ENCODE measurements at regions not wholly inside any gene's neighbourhood (a gene's known extent, or its start where the extent isn't known, plus 50 kb on each side); places are given as distances from the start of the nearest gene placed in this dataset.

DNA sequence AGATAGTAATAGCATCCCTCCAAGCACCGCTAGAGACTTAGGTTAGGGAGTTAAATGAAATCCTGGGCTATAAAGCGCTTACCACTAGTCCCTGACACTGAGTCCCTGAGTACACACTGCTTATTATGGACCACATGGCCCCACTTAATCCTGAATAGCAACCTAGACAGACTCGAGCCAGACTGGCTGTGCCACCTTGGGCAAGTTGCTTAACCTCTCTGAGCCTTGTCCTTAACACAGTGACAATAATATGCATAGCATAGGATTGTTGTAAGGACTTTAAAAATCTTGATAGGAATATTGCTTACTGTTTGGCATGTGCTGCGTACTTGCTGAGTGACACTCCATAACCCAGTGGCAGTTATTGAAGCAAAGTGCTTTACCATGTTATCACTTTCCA, 125.6 kb upstream of the SASH1 start:
- H3K36me3 ChIP-seq (ENCODE audit: control insufficient read depth, insufficient read depth, low read length): no peaks in the 10 kb centered on the region
- H3K4me3 ChIP-seq (ENCODE audit: low read depth, low read length): no peak overlapping the region
- no peaks in the 10 kb centered on the region for H3K27me3 ChIP-seq (ENCODE audit: control insufficient read depth, insufficient read depth, low read length)
- DNase-seq (ENCODE audit: low read depth): no peak
- no peak for FAIRE-seq
- TF ChIP-seq, protein P1, sequence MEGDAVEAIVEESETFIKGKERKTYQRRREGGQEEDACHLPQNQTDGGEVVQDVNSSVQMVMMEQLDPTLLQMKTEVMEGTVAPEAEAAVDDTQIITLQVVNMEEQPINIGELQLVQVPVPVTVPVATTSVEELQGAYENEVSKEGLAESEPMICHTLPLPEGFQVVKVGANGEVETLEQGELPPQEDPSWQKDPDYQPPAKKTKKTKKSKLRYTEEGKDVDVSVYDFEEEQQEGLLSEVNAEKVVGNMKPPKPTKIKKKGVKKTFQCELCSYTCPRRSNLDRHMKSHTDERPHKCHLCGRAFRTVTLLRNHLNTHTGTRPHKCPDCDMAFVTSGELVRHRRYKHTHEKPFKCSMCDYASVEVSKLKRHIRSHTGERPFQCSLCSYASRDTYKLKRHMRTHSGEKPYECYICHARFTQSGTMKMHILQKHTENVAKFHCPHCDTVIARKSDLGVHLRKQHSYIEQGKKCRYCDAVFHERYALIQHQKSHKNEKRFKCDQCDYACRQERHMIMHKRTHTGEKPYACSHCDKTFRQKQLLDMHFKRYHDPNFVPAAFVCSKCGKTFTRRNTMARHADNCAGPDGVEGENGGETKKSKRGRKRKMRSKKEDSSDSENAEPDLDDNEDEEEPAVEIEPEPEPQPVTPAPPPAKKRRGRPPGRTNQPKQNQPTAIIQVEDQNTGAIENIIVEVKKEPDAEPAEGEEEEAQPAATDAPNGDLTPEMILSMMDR (IDR thresholded peaks at IDR 0.05; ENCODE audit: insufficient read depth, low read length, severe bottlenecking): no peak

DNA sequence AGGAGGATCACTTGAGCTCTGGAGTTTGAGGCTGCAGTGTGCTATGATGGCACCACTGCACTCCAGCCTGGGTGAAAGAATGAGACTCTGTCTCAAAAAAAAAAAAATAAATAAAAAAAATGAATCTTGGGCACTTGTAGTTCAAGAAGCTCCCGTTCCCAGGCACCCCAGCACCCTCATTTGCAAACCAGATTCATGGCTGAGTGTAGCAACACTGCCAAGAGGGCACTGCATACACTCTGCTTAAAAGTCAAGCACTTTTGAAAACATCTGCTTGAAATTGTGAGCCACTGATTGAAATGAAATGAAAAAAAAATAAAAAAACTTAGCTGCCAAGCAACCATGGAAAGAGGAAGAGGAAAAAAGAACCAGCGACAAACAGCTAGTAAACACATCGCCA, 124.7 kb upstream of the SASH1 start:
- no peak for DNase-seq (ENCODE audit: low read depth)
- TF ChIP-seq, protein P1 (IDR thresholded peaks at IDR 0.05; ENCODE audit: insufficient read depth, low read length, severe bottlenecking): no peak
- Histone ChIP-seq H3K27me3 (ENCODE audit: control insufficient read depth, insufficient read depth, low read length) (no peaks in the 10 kb centered on the region), H3K4me3 (ENCODE audit: low read depth, low read length) (no peak overlapping the region), H3K36me3 (ENCODE audit: control insufficient read depth, insufficient read depth, low read length) (no peaks in the 10 kb centered on the region)
- no peak for FAIRE-seq

DNA sequence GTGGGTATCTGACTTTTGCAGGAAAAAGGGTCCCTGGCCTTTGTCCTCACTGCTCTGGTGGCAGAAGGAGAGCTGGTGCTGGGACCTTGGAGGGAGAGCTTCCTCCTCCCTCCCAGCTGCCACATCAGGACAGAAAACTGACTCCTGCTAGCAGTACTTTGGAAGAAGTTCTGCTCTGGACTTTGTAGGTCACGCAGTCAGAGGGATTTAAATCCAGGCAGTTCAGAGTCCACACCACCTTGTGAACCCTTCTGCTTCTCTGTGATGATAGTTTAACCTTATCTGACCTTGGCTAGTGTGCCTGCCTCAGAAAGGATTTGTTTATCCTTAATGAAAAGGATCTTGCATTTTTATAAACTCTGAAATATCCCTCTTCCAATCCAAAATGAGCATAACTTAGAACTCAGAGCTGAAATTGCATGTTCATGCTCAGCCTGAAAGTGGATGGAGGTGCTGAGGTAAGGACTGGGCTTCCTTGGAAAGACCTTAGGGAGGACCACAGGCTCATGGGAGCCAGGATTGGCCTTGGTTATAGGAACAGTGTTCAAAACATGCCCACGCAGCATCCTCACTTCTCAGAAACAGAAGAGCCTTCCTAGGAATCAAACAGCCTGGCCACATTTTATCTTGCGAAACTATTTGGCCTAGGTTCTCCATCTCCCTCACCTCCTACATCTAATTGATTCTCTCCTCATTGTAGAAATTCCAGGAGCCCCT, 123.9 kb upstream of the SASH1 start:
- H3K36me3 ChIP-seq (ENCODE audit: control insufficient read depth, insufficient read depth, low read length): no peaks in the 10 kb centered on the region

DNA sequence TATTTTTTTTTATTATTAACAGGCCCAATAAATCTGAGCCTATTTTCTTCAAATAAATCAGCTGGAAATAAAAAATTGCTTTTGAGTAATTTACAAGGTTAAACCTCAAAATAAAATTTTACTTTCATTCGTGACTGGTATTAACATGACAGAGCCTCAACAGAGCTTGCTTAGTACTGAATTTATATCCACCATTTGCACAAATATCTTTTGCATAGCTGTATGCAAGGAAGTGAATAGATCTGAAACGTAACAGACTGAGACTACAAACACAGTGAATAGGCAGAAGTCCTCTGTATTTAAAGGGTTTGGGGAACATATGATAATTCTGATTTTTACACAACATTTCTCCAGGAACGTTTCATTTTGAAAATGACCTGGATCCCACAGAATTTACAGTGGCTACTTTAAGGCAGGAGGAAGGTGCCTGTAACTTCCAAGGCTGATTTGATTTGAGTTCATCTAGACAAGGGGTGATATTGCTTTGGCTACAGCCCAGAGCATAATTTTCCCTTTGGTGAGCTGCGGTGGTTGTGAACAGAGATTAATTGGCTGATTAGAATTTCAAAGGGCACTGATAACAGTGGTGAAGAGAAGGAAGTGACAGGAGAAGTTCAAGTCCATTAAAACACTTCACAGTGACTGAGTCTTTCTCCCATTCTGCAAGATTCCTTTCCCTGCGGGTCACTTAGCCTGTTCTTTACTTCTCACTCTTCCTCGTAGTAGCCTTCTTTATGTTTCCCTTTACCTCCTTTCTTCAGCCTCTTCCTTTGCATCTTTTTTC, 121.2 kb upstream of the SASH1 start:
- TF ChIP-seq, protein P1 (IDR thresholded peaks at IDR 0.05; ENCODE audit: insufficient read depth, low read length, severe bottlenecking): no peak
- no peaks in the 10 kb centered on the region for H3K36me3 ChIP-seq (ENCODE audit: control insufficient read depth, insufficient read depth, low read length)
- H3K4me3 ChIP-seq (ENCODE audit: low read depth, low read length): no peak overlapping the region
- H3K27me3 ChIP-seq (ENCODE audit: control insufficient read depth, insufficient read depth, low read length): no peaks in the 10 kb centered on the region
- no peak for FAIRE-seq
- DNase-seq (ENCODE audit: low read depth): no peak

More for the DNA sequence above, 123.9 kb upstream of the SASH1 start:
- TF ChIP-seq, protein P1 (IDR thresholded peaks at IDR 0.05; ENCODE audit: insufficient read depth, low read length, severe bottlenecking): no peak
- Histone ChIP-seq H3K27me3 (ENCODE audit: control insufficient read depth, insufficient read depth, low read length) (no peaks in the 10 kb centered on the region), H3K4me3 (ENCODE audit: low read depth, low read length) (no peak overlapping the region)
- FAIRE-seq (no peak), DNase-seq (ENCODE audit: low read depth) (no peak)

- no peak for DNase-seq (ENCODE audit: low read depth)
- H3K36me3 ChIP-seq (ENCODE audit: control insufficient read depth, insufficient read depth, low read length): no peaks in the 10 kb centered on the region
- TF ChIP-seq, protein P1 (IDR thresholded peaks at IDR 0.05; ENCODE audit: insufficient read depth, low read length, severe bottlenecking): no peak
- no peak for FAIRE-seq
- H3K27me3 ChIP-seq (ENCODE audit: control insufficient read depth, insufficient read depth, low read length): no peaks in the 10 kb centered on the region
- H3K4me3 ChIP-seq (ENCODE audit: low read depth, low read length): no peak overlapping the region
Measured at GRCh38 chr6:148222376-148222775, 120.3 kb upstream of the SASH1 start.

Measured in bronchial epithelial cell (primary cell).